HG02798 (cell line): ENCODE measurements at regions not wholly inside any gene's neighbourhood (a gene's known extent, or its start where the extent isn't known, plus 50 kb on each side); places are given as distances from the start of the nearest gene placed in this dataset.

Experiments
- ATAC-seq: cut with Tn5 transposase; IDR thresholded peaks from one replicate; pipeline ENCODE4 v1.9.1; 2021; ENCODE audit warnings: mild to moderate bottlenecking; ENCODE audit not compliant: unreplicated experiment, poor library complexity

DNA sequence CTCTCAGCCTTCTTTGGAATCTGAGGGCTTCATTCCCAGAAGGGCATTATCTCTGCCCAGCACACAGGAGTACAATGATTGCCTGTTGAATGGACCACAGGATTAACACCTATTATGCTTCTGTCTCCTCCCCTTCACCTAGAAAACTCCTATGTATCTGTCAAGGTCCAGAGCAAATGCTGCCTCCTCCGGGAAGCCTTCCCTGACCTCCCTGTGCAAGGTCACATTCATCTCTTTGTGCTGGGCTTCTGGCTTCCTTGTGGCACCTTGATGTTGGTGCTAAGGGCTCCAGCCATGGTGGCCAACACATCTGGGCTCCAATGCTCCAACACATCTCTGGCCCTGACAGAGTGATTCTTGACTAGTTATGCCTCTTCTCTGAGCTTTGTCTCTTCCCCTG lies 49.9 kb upstream of the ATP2B2 start:
- no peak for ATAC-seq

GRCh38 chr3:10556312-10556711 lies 50.9 kb upstream of the ATP2B2 start:
- no peak for ATAC-seq

GRCh38 chr3:10557250-10557649 lies 51.9 kb upstream of the ATP2B2 start:
- ATAC-seq: no peak

DNA sequence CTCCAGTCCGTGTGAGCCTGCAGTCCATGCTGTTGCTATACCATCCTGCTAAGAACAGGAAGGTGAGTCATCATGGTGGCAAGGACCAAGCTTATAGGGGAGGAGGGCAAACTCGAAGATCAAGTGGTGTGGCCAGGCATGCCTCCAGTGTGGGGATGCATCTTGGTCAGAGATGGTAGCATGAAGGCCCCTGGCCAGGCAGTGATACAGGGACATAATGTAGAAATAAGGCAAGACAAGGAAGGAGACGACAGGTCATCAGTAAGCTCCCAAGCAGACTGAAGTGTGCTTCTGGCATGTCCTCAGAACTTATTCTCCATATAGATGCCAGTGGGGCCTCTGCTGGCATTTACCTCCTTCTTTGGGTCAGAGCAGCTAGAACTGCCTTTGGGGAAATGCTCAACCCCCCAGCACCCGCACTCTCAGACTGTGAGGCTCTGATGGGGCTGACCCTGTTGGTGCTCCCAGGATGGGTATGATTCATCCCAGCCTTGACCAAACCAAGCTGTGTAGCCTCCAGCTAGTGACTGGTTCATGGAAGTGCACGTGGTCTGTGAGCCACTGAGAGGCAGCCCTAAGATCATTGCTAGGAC lies 52.5 kb upstream of the ATP2B2 start:
- ATAC-seq: no peak

- ATAC-seq: no peak
These were observed 53.4 kb upstream of the ATP2B2 start for GRCh38 chr3:10558736-10559135.

- ATAC-seq: no peak
These were observed 54.9 kb upstream of the ATP2B2 start for GRCh38 chr3:10560060-10560861.

GRCh38 chr3:10561162-10561945 lies 56.0 kb upstream of the ATP2B2 start:
- no peak for ATAC-seq

GRCh38 chr3:10561946-10562560 lies 56.7 kb upstream of the ATP2B2 start:
- no peak for ATAC-seq

DNA sequence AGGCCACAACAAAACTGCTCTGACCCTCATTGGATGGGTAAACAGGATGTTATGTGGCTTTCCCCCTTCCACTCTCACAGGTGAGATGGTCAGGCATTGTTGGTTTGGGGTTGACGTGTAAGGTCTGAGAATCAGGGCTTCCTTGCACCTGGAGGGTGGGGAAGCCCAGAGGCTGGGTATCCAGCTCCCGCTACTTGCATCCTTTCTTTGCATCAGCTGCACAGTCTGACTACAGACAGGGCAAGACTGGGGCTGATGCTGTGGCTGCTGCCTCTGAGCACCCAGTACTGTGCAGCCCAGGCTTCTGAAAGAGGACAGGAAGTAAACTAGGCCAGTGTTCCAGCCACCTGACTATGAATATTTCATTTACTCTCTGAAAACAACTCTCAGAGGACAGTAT lies 58.0 kb upstream of the ATP2B2 start:
- ATAC-seq: no peak

DNA sequence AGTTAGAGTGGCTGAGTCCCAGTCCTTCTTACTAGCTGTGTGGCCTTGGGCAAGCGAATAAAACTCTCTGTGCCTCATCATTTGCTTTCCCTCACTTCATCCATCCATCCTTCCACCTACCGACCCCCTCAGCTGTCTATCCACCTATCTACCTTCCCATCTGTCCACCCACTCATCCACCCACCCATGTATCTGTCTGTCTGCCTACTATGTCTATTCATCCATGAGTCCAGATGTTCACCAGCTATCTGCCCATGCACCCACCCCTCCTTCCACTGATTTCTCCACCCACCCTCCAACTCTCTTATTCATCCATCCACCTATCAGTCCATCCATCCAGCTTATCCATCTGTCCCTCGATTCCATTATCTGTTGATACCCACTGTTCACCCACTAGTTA lies 60.4 kb upstream of the ATP2B2 start:
- ATAC-seq: no peak

- ATAC-seq: no peak
These were observed 61.1 kb upstream of the ATP2B2 start for GRCh38 chr3:10566451-10566850.

DNA sequence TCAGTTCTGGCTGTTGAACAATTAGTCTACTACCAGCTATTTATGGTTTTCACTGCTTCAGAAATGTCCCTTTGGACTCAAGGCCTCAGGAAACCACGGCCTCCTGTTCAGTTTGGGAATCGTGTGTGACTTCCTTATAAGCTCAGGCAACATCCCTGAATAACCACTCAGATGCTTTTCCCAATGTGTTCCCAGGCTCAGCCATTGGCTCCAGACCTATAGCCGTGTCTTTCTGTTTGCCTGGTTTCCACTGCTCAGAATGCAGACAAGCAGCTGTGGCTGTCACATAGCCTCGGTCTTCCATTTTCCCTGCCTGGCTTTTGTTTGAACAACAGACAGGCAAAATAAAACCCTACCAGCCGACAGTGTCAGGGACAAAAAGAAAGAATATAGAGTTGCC lies 63.2 kb upstream of the ATP2B2 start:
- no peak for ATAC-seq

GRCh38 chr3:10570196-10570946 lies 65.0 kb upstream of the ATP2B2 start:
- ATAC-seq: no peak

DNA sequence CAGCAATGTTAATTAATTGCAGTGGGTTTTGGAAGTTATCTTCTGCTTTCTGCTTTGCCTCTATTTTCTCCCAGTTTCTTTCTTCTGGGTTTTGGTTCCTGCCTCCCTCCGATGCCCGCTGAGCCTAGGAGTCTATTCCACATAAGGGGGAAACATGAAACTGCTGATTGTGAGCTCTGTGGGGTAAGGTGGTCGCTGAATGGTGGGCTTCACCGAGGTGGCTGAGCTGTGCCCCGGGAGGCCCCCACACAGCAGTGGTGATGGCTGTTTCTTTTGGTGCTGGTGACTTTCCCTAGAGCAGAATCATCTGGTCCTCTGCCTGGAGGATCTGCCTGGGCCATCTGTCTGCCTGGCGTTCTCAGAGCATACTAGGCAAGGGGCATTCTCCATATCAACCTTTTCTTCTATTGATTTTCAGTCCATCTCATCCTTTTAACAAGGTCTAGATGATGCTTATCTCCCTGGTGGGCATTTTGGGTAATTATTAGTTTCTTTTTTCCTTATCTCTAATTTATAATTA lies 68.8 kb upstream of the ATP2B2 start:
- no peak for ATAC-seq

DNA sequence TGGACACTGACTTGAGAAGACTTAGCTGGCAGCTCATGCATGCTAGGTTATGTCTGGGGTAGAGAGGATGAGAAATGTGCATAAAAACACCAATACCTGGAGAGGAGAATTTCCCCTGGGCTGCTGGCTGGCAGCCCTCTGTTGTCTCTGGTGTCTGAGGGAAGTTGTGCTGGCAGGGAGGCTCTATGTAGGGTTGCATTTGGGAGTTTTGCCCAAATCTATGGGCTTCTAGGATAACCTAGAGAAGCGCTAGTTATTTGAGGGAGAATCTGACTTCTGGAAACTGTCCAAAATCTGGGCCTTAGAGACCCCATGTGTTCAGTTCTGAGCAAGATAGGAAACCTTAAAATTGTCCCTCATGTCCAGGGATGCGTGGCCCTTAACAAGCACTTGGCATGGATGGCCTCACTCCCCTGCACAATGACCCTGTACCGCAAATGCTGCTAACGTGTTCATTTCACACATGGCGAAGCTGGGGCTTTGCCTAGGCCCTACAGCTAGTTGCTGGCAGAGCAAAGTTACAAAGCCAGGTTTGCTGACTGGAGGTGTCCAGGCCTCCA lies 70.3 kb upstream of the ATP2B2 start:
- ATAC-seq: no peak

DNA sequence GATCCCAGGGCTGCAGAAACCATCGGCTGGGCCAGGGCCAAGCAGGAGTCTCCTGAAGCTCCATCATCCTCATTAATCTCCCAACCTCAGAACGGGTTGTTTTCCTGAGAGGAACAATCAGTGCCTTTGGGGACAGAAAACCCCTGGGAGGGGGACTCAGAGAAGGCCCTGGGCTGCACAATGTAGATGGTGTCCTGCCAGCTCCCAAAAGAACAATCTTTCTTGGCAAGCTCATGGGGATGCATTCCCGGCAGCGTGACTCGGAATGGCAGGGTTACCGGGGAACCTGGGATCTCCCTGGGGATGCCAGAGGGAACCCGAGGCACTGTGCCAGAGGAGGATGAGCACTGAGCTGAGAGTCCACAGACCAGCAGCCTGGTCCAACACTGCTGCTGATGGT lies 72.1 kb upstream of the ATP2B2 start:
- ATAC-seq: no peak

- no peak for ATAC-seq
These were observed 75.0 kb upstream of the ATP2B2 start for GRCh38 chr3:10580426-10580825.

GRCh38 chr3:10581251-10581650 lies 75.9 kb upstream of the ATP2B2 start:
- no peak for ATAC-seq

DNA sequence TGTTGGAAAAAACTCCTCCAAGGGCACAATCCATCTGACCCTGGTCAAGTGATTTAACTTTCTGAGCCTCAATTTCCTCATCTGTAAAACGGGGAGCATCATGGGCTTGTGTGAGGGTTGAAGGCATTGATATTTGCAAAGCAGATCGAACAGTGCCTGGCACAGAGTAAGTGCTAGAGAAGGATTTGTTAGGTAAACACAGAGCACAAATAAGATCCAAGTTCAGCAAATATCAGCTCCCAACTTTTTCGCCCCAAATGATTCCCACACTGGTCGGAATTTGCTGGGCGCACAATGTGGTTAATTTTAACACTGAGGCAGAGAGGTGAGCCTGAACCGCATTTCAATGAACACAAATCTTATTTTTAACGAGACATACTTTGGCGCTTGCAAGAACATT lies 76.3 kb upstream of the ATP2B2 start:
- no peak for ATAC-seq

DNA sequence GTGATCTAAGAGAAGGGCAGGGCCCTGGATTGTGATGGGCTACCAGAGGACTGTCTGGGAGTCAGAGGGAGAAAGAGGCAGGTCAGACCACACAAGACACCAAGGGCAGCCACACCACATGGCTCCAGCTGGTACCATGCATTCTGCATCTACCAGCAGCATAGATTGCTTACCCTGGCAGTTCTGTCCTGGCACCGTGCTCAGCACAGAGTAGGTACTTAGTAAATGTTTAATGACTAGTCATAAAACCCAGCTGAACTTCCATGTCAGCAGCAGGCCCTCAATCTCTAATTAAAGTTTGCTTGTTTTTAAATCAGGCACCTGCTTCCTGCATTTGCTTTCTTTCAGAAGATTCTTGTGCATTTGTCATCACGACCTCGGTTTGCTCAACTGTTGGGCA lies 77.3 kb upstream of the ATP2B2 start:
- no peak for ATAC-seq
